HEK293T (cell line): ENCODE measurements at regions not wholly inside any gene's neighbourhood (a gene's known extent, or its start where the extent isn't known, plus 50 kb on each side); places are given as distances from the start of the nearest gene placed in this dataset.

Experiments
- CTCF ChIA-PET: fragments of 350-600 bp; formaldehyde crosslinking; extraction: SDS; loops from one replicate; lab custom pipeline; 2021; ENCODE audit warnings: antibody characterized with exemption, inconsistent platforms; lab: Yijun Ruan, JAX
- POLR2A ChIA-PET: fragments of 350-600 bp; formaldehyde crosslinking; extraction: SDS; loops from one replicate; lab custom pipeline; 2020; ENCODE audit warnings: antibody characterized with exemption, inconsistent platforms; lab: Yijun Ruan, JAX
- DNase-seq: peaks from one replicate; pipeline ENCODE4 v3.0.0; 2012; ENCODE audit warnings: mixed read lengths; ENCODE audit errors: extremely low spot score
- ARNT ChIP-seq: fragments of 450-650 bp; IDR thresholded peaks from 2 replicates; pipeline ENCODE4 v1.6.1; 2017; ENCODE audit warnings: mild to moderate bottlenecking
- BHLHE40 ChIP-seq: fragments of 450-650 bp; IDR thresholded peaks from 2 replicates; pipeline ENCODE4 v1.6.1; 2016; ENCODE audit warnings: mild to moderate bottlenecking, moderate library complexity, borderline replicate concordance
- CTBP1 ChIP-seq: fragments of 450-650 bp; IDR thresholded peaks from 2 replicates; pipeline ENCODE4 v1.6.1; 2016; ENCODE audit warnings: borderline replicate concordance
- ELF4 ChIP-seq: fragments of 450-650 bp; IDR thresholded peaks from 2 replicates; pipeline ENCODE4 v1.6.1; 2017; ENCODE audit warnings: antibody characterized with exemption
- FOXA1 ChIP-seq: fragments of 450-650 bp; IDR thresholded peaks from 2 replicates; pipeline ENCODE4 v1.6.1; 2016; ENCODE audit warnings: mild to moderate bottlenecking
- FOXK2 ChIP-seq: fragments of 450-650 bp; IDR thresholded peaks from 2 replicates; pipeline ENCODE4 v1.6.1; 2016; ENCODE audit warnings: mild to moderate bottlenecking
- FOXM1 ChIP-seq: fragments of 450-650 bp; IDR thresholded peaks from 2 replicates; pipeline ENCODE4 v1.6.1; 2017; ENCODE audit warnings: mild to moderate bottlenecking, borderline replicate concordance
- HDGF ChIP-seq: fragments of 450-650 bp; IDR thresholded peaks from 2 replicates; pipeline ENCODE4 v1.6.1; 2017; ENCODE audit warnings: antibody characterized with exemption, borderline replicate concordance
- L3MBTL2 ChIP-seq: fragments of 450-650 bp; conservative IDR thresholded peaks from 2 replicates; pipeline ENCODE4 v1.6.1; 2016; ENCODE audit warnings: mild to moderate bottlenecking
- LEF1 ChIP-seq: fragments of 450-650 bp; IDR thresholded peaks from 2 replicates; pipeline ENCODE4 v1.6.1; 2017; ENCODE audit warnings: mild to moderate bottlenecking, borderline replicate concordance
- NFRKB ChIP-seq: fragments of 450-650 bp; IDR thresholded peaks from 2 replicates; pipeline ENCODE4 v1.6.1; 2016; ENCODE audit warnings: mild to moderate bottlenecking, moderate library complexity
- PKNOX1 ChIP-seq: fragments of 450-650 bp; IDR thresholded peaks from 2 replicates; pipeline ENCODE4 v1.6.1; 2016
- SP1 ChIP-seq: fragments of 450-650 bp; IDR thresholded peaks from 2 replicates; pipeline ENCODE4 v1.6.1; 2017
- SUZ12 ChIP-seq: fragments of 450-650 bp; IDR thresholded peaks from 2 replicates; pipeline ENCODE4 v1.6.1; 2016; ENCODE audit warnings: mild to moderate bottlenecking
- TARDBP ChIP-seq: fragments of 450-650 bp; IDR thresholded peaks from 2 replicates; pipeline ENCODE4 v1.6.1; 2016
- ZNF384 ChIP-seq: fragments of 450-650 bp; IDR thresholded peaks from 2 replicates; pipeline ENCODE4 v1.6.1; 2016

GRCh38 chr4:181312066-181312465 is 931.1 kb upstream of the TENM3 start:
- no peak for DNase-seq
- CTCF ChIA-PET: interaction anchor here (2.0 kb wide), 1 partner anchor 10 kb away, joined by 6 read pairs; no protein-coding TSS in a partner anchor
- no peak for TF ChIP-seq ARNT
- TF ChIP-seq FOXM1: no peak
- TF ChIP-seq FOXA1: no peak
- TF ChIP-seq TARDBP: no peak
- no peak for TF ChIP-seq NFRKB
- no peak for TF ChIP-seq L3MBTL2
- TF ChIP-seq CTBP1: no peak
- no peak for TF ChIP-seq HDGF
- no peak for TF ChIP-seq LEF1
- TF ChIP-seq SUZ12: no peak
- TF ChIP-seq ZNF384: no peak
- no peak for TF ChIP-seq ELF4
- TF ChIP-seq FOXK2: no peak
- no peak for TF ChIP-seq BHLHE40
- TF ChIP-seq PKNOX1: no peak
- no peak for TF ChIP-seq SP1
- POLR2A ChIA-PET: no interaction called here

- TF ChIP-seq CTBP1: no peak
- no peak for TF ChIP-seq SUZ12
- no peak for TF ChIP-seq FOXA1
- no peak for TF ChIP-seq TARDBP
- no peak for TF ChIP-seq HDGF
- no peak for TF ChIP-seq NFRKB
- TF ChIP-seq LEF1: no peak
- TF ChIP-seq ZNF384: no peak
- no peak for TF ChIP-seq PKNOX1
- TF ChIP-seq ELF4: no peak
- ChIA-PET CTCF (interaction anchor here (0.6 kb wide), 1 partner anchor 1487 kb away, joined by 3 read pairs; no protein-coding TSS in a partner anchor), POLR2A (no interaction called here)
- no peak for DNase-seq
Measured at GRCh38 chr4:181319629-181320028, 923.6 kb upstream of the TENM3 start.

GRCh38 chr4:181323061-181323460 is 920.1 kb upstream of the TENM3 start:
- POLR2A ChIA-PET: no interaction called here
- CTCF ChIA-PET: no interaction called here
- DNase-seq: no peak
- no peak for TF ChIP-seq L3MBTL2
- TF ChIP-seq LEF1: no peak
- no peak for TF ChIP-seq FOXK2
- no peak for TF ChIP-seq CTBP1
- no peak for TF ChIP-seq SUZ12
- TF ChIP-seq ZNF384: no peak
- TF ChIP-seq FOXA1: no peak
- TF ChIP-seq TARDBP: no peak
- TF ChIP-seq ELF4: no peak
- TF ChIP-seq PKNOX1: no peak
- TF ChIP-seq ARNT: no peak
- TF ChIP-seq FOXM1: no peak
- no peak for TF ChIP-seq NFRKB
- no peak for TF ChIP-seq SP1
- TF ChIP-seq BHLHE40: no peak
- no peak for TF ChIP-seq HDGF

- no peak for DNase-seq
- ChIA-PET CTCF (no interaction called here), POLR2A (no interaction called here)
- TF ChIP-seq TARDBP: no peak
Measured at GRCh38 chr4:181330654-181331201, 912.5 kb upstream of the TENM3 start.

GRCh38 chr4:181331214-181331613 is 912.0 kb upstream of the TENM3 start:
- POLR2A ChIA-PET: no interaction called here
- CTCF ChIA-PET: no interaction called here
- TF ChIP-seq ELF4: no peak
- no peak for TF ChIP-seq ARNT
- no peak for TF ChIP-seq LEF1
- no peak for TF ChIP-seq HDGF
- TF ChIP-seq NFRKB: no peak
- no peak for TF ChIP-seq CTBP1
- TF ChIP-seq FOXM1: no peak
- no peak for TF ChIP-seq ZNF384
- DNase-seq: no peak

GRCh38 chr4:181345931-181346330 is 897.3 kb upstream of the TENM3 start:
- POLR2A ChIA-PET: no interaction called here
- no peak for DNase-seq
- CTCF ChIA-PET: no interaction called here
- TF ChIP-seq BHLHE40: no peak
- no peak for TF ChIP-seq LEF1
- no peak for TF ChIP-seq L3MBTL2
- TF ChIP-seq TARDBP: no peak
- TF ChIP-seq SP1: no peak
- no peak for TF ChIP-seq CTBP1
- no peak for TF ChIP-seq HDGF
- TF ChIP-seq FOXK2: no peak
